ENCODE measurements at regions not wholly inside any gene's neighbourhood (a gene's known extent, or its start where the extent isn't known, plus 50 kb on each side); places are given as distances from the start of the nearest gene placed in this dataset.

DNA sequence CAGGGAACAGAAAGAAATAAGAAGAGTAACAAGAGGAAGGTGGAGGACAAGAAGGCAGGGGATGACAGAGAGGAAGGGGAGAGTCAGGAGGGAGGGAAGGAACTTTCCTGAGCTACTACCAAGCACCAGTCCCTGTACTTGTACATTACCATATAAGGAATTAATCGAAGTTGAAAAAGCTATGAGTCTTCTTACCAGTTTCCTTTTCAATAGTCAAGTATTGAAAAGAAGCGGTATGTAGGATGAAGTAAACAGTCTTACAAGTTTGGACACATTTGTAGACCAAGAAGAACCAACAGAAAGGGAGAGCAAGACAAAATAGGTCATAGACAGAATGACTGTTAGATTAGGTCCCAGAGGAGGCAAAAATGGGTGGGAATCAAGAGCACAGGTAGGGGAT, 629.7 kb upstream of the DIPK2B start:
- H3K27me3 ChIP-seq (ENCODE audit: control insufficient read depth, insufficient read depth, low read length, poor library complexity, severe bottlenecking): no peaks in the 10 kb centered on the region
- no peaks in the 10 kb centered on the region for H3K36me3 ChIP-seq (ENCODE audit: control insufficient read depth, insufficient read depth, low read length)

DNA sequence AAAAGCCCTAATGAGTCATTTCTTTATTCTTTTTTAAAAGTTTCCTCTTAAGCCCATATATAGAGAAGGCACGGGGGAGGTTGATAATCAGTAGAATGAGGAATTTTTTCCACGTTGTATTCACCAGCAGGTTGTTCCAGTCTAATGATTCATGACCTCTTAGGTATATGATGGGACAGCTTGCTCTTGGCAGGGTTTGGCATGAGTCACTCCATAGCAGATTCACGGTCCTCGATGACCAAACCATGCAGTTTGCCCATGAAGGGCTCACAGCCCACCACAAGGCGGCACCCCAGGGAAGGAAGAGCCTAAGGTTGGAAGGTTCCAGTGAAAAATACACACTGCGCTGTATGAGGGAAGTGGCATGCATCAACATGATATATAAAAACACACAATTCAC, 623.8 kb upstream of the DIPK2B start:
- H3K9me3 ChIP-seq (ENCODE audit: control insufficient read depth, low read length): no peaks in the 10 kb centered on the region
- H3K27ac ChIP-seq (ENCODE audit: insufficient read depth, low read depth, low read length, poor library complexity, severe bottlenecking): no peak overlapping the region
- no peaks in the 10 kb centered on the region for H3K4me1 ChIP-seq (ENCODE audit: control insufficient read depth, insufficient read depth, low read length)
- no peaks in the 10 kb centered on the region for H3K27me3 ChIP-seq (ENCODE audit: control insufficient read depth, insufficient read depth, low read length, poor library complexity, severe bottlenecking)
- 95 to 98% methylated on average over 5 to 6 of the region's 6 CpGs for whole genome bisulfite sequencing, 2 experiments
- no peak overlapping the region for H3K4me3 ChIP-seq (ENCODE audit: insufficient read depth, low read depth, low read length)
- H3K36me3 ChIP-seq (ENCODE audit: control insufficient read depth, insufficient read depth, low read length): no peaks in the 10 kb centered on the region

More for the DNA sequence above, 629.7 kb upstream of the DIPK2B start:
- Histone ChIP-seq H3K4me1 (ENCODE audit: control insufficient read depth, insufficient read depth, low read length) (no peaks in the 10 kb centered on the region), H3K4me3 (ENCODE audit: insufficient read depth, low read depth, low read length) (no peak overlapping the region), H3K9me3 (ENCODE audit: control insufficient read depth, low read length) (no peaks in the 10 kb centered on the region), H3K27ac (ENCODE audit: insufficient read depth, low read depth, low read length, poor library complexity, severe bottlenecking) (no peak overlapping the region)
- WGBS, 2 experiments: 100% methylated on average over 1 to 2 of the region's 2 CpGs

DNA sequence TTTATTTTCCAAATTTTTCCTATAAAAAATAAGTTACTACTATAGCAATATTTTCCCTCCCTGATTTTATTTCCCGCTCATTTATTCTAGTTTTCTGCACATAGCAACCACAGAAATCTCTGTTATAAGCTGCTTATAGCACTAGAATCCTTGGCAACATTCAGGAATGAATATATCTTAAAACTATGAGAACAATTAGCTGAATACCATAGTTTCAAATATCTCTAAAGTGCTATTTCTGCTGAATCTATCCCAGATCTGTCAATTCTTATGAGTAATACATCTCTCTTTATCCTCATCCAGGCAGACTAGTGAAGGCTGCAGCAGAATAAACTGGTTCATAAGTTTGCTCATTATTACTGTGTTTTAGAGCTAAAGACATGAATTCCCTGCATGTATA, 622.9 kb upstream of the DIPK2B start:
- 100% methylated on average over 1 of the region's 1 CpG for WGBS, 2 experiments
- Histone ChIP-seq H3K4me3 (ENCODE audit: insufficient read depth, low read depth, low read length) (no peak overlapping the region), H3K4me1 (ENCODE audit: control insufficient read depth, insufficient read depth, low read length) (no peaks in the 10 kb centered on the region), H3K27ac (ENCODE audit: insufficient read depth, low read depth, low read length, poor library complexity, severe bottlenecking) (no peak overlapping the region), H3K27me3 (ENCODE audit: control insufficient read depth, insufficient read depth, low read length, poor library complexity, severe bottlenecking) (no peaks in the 10 kb centered on the region), H3K9me3 (ENCODE audit: control insufficient read depth, low read length) (no peaks in the 10 kb centered on the region), H3K36me3 (ENCODE audit: control insufficient read depth, insufficient read depth, low read length) (no peaks in the 10 kb centered on the region)

DNA sequence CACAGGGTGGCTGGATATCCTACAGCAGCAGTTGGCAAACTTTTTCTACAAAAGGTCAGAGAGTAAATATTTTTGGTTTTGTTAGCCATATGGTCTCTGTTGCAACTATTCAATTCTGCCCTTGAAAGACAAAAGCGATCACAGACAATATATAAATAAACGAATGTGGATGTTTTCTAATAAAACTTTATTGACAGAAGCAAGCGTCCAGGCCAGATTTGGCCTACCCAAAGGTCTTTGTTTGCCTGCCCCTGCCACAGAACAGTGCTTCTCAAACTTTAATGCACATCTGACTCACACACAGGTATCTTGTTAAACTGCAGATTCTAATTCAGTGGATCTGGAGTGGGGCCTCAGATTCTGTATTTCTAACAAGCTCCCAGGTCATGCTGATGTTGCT, 621.4 kb upstream of the DIPK2B start:
- Histone ChIP-seq H3K4me1 (ENCODE audit: control insufficient read depth, insufficient read depth, low read length) (no peaks in the 10 kb centered on the region), H3K4me3 (ENCODE audit: insufficient read depth, low read depth, low read length) (no peak overlapping the region), H3K27ac (ENCODE audit: insufficient read depth, low read depth, low read length, poor library complexity, severe bottlenecking) (no peak overlapping the region), H3K27me3 (ENCODE audit: control insufficient read depth, insufficient read depth, low read length, poor library complexity, severe bottlenecking) (no peaks in the 10 kb centered on the region), H3K9me3 (ENCODE audit: control insufficient read depth, low read length) (no peaks in the 10 kb centered on the region), H3K36me3 (ENCODE audit: control insufficient read depth, insufficient read depth, low read length) (no peaks in the 10 kb centered on the region)
- WGBS, 2 experiments: 93 to 95% methylated on average over 2 to 3 of the region's 3 CpGs

DNA sequence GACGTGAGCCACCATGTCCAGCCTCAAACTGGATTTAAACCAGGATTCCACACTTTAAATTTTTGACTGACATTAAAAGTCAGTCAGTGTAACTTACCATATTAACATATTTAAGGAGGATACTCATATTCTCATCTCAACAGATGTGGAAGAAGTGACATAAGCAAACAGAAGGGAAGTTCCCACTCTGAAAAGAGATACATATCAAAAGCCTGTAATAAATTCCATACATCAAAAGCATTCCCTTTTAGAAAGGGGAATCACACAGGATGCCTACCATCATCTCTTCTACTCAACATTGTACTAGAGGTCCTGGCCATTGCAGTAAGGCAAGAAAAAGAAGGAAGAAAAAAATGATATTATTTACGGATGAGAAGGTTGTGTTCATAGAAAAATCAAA, 618.2 kb upstream of the DIPK2B start:
- no peaks in the 10 kb centered on the region for H3K27me3 ChIP-seq (ENCODE audit: control insufficient read depth, insufficient read depth, low read length, poor library complexity, severe bottlenecking)
- H3K4me1 ChIP-seq (ENCODE audit: control insufficient read depth, insufficient read depth, low read length): no peaks in the 10 kb centered on the region
- no peak overlapping the region for H3K4me3 ChIP-seq (ENCODE audit: insufficient read depth, low read depth, low read length)
- no peak overlapping the region for H3K27ac ChIP-seq (ENCODE audit: insufficient read depth, low read depth, low read length, poor library complexity, severe bottlenecking)
- 81 to 100% methylated on average over 1 of the region's 2 CpGs for WGBS, 2 experiments
- no peaks in the 10 kb centered on the region for H3K9me3 ChIP-seq (ENCODE audit: control insufficient read depth, low read length)
- H3K36me3 ChIP-seq (ENCODE audit: control insufficient read depth, insufficient read depth, low read length): no peaks in the 10 kb centered on the region

DNA sequence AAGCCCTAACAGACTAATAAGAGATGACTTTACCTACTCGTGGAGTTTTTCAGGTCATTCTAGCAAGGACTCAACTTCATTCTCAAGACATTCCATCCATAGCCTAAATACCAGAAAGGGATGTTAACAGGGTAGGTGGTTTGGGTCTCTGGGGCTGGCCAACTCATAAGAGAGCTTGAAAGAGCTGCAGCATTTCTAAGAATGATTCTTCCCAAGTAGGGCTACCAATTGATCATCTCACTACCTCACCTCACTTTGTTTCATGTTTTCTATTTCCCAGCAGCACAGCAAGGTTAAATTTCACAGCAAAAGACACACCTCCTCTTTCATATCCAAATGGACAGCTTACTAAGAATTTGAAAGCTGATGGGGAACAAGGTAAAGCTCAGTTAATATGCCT, 614.8 kb upstream of the DIPK2B start:
- no peaks in the 10 kb centered on the region for H3K36me3 ChIP-seq (ENCODE audit: control insufficient read depth, insufficient read depth, low read length)
- H3K27me3 ChIP-seq (ENCODE audit: control insufficient read depth, insufficient read depth, low read length, poor library complexity, severe bottlenecking): no peaks in the 10 kb centered on the region
- no peaks in the 10 kb centered on the region for H3K9me3 ChIP-seq (ENCODE audit: control insufficient read depth, low read length)
- H3K4me3 ChIP-seq (ENCODE audit: insufficient read depth, low read depth, low read length): no peak overlapping the region
- WGBS, 2 experiments: no CpG with 5 or more reads among the region's 1 CpG
- no peaks in the 10 kb centered on the region for H3K4me1 ChIP-seq (ENCODE audit: control insufficient read depth, insufficient read depth, low read length)
- no peak overlapping the region for H3K27ac ChIP-seq (ENCODE audit: insufficient read depth, low read depth, low read length, poor library complexity, severe bottlenecking)

DNA sequence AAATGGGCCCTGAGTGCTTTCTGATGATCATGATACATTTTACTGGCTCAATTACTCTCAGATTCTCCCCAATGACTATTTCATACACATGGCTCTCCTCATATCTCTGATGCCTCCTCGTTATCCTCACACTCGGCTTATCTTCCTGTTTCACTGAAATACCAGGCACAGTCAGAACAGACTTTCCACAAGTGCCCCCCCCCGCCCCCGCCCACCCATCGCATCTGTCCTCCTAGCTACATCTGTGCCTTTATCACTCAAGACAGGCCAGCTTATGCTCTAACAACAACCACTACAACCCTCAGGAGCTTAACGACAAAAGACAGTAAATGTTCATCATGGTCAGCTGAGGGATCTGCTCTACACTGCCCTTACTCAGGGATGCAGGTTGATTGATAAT, 610.6 kb upstream of the DIPK2B start:
- no peaks in the 10 kb centered on the region for H3K27me3 ChIP-seq (ENCODE audit: control insufficient read depth, insufficient read depth, low read length, poor library complexity, severe bottlenecking)
- no peaks in the 10 kb centered on the region for H3K36me3 ChIP-seq (ENCODE audit: control insufficient read depth, insufficient read depth, low read length)
- no peak overlapping the region for H3K27ac ChIP-seq (ENCODE audit: insufficient read depth, low read depth, low read length, poor library complexity, severe bottlenecking)
- WGBS, 2 experiments: 86 to 90% methylated on average over 3 to 6 of the region's 6 CpGs
- H3K4me1 ChIP-seq (ENCODE audit: control insufficient read depth, insufficient read depth, low read length): peaks cover 12% of the 10 kb centered on the region
- H3K4me3 ChIP-seq (ENCODE audit: insufficient read depth, low read depth, low read length): no peak overlapping the region
- no peaks in the 10 kb centered on the region for H3K9me3 ChIP-seq (ENCODE audit: control insufficient read depth, low read length)

DNA sequence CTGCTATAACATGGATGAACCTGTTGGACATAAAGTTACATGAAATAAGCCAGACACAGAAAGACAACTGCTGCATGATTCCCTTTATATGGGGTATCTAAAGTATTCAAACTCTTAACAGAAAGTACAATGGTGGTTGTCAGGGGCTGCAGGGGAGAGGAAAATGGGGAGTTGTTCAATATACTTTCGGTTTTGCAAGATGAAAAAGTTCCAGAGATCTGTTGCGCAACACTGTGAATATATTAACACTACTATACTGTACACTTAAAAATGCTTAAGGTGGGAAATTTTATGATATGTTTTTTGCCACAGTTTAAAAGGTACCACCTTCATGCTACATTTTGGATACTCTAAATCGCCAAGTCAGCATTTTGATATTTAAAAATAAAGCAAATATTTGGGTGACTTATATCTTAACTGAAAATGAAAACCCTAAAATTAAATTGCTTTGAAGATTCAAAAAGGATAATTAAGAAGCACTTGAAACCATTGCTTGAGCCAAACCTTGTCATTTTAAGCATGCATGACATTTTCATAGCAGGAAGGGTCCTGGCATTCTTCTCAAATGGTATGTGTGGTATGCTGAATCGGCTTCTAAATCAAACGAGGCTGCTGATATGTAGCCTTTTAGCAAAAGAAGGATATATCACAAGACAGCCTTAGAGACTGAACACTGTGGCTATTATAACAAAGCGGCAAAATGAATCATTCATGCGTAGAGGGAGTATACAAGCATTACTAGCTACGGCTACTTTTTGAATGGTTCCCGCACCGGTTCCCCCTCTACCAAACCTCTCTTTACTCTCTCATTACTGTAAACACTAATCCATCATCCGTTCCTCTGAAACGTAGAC, 607.1 kb upstream of the DIPK2B start:
- peak overlapping the region; percentile 63 for H3K27ac ChIP-seq (ENCODE audit: insufficient read depth, low read depth, low read length, poor library complexity, severe bottlenecking)

DNA sequence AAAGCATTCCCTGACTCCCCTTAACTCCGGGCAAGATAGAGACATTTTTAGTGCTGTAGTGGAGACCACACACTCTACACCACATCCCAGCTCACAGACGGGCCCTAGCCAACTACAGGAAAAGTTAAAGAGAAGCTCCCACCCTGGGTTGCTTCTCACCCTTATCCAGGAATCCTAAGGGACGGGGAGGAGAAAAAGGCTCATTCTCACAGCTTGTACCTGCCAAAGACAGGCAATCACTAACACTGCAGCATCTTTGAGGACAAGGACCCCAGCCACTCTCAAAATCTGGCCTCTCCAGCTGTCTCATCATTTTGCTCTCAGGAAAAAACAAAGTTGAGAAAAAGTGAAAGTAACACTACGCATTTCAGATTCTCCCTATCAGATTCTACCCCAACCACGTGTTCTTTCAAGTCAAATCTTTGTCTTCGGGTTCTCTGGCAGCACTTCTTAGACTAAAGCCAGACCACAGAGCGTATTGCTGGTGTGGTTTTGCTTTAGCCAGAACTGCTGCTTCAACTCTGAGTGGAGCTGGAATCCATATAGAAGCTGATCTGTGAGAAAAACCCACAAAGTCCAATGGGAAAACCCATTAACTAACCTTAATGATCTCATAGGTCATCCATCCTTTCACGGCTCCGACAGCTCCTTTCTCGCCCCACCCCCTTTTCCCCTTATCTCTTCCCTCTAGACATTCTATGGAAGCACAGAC, 605.9 kb upstream of the DIPK2B start:
- Histone ChIP-seq H3K27ac (ENCODE audit: insufficient read depth, low read depth, low read length, poor library complexity, severe bottlenecking) (peak overlapping the region; percentile 26), H3K9me3 (ENCODE audit: control insufficient read depth, low read length) (no peaks in the 10 kb centered on the region), H3K4me3 (ENCODE audit: insufficient read depth, low read depth, low read length) (no peak overlapping the region), H3K27me3 (ENCODE audit: control insufficient read depth, insufficient read depth, low read length, poor library complexity, severe bottlenecking) (no peaks in the 10 kb centered on the region), H3K4me1 (ENCODE audit: control insufficient read depth, insufficient read depth, low read length) (peaks cover 12% of the 10 kb centered on the region), H3K36me3 (ENCODE audit: control insufficient read depth, insufficient read depth, low read length) (no peaks in the 10 kb centered on the region)
- 85 to 86% methylated on average over 8 to 10 of the region's 10 CpGs for WGBS, 2 experiments

More for the DNA sequence above, 607.1 kb upstream of the DIPK2B start:
- Histone ChIP-seq H3K9me3 (ENCODE audit: control insufficient read depth, low read length) (no peaks in the 10 kb centered on the region), H3K36me3 (ENCODE audit: control insufficient read depth, insufficient read depth, low read length) (no peaks in the 10 kb centered on the region), H3K4me1 (ENCODE audit: control insufficient read depth, insufficient read depth, low read length) (peaks cover 12% of the 10 kb centered on the region), H3K27me3 (ENCODE audit: control insufficient read depth, insufficient read depth, low read length, poor library complexity, severe bottlenecking) (no peaks in the 10 kb centered on the region), H3K4me3 (ENCODE audit: insufficient read depth, low read depth, low read length) (no peak overlapping the region)
- 73 to 80% methylated on average over 9 to 10 of the region's 12 CpGs for WGBS, 2 experiments

DNA sequence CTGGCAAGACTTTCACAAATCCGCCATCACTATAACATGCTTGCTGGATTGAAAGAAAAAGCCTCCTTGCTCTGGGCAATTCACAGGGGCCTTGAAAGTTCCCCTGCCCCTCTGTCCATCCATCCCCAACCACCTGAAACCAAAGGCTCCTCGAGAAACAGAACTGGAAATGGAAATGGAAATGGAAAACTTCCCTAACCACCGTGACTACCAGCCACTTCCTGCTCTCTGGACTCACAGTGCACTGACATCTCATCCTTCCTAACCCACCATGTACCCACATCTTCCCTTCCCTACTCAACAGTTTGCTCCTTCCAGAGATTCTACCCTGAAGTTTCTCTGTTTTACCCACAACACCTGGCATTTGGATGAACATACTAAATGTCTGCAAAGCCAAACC, 603.6 kb upstream of the DIPK2B start:
- no peak overlapping the region for H3K27ac ChIP-seq (ENCODE audit: insufficient read depth, low read depth, low read length, poor library complexity, severe bottlenecking)
- H3K9me3 ChIP-seq (ENCODE audit: control insufficient read depth, low read length): no peaks in the 10 kb centered on the region
- H3K4me3 ChIP-seq (ENCODE audit: insufficient read depth, low read depth, low read length): no peak overlapping the region
- peaks cover 12% of the 10 kb centered on the region for H3K4me1 ChIP-seq (ENCODE audit: control insufficient read depth, insufficient read depth, low read length)
- 91 to 92% methylated on average over 2 of the region's 3 CpGs for WGBS, 2 experiments
- H3K27me3 ChIP-seq (ENCODE audit: control insufficient read depth, insufficient read depth, low read length, poor library complexity, severe bottlenecking): no peaks in the 10 kb centered on the region
- no peaks in the 10 kb centered on the region for H3K36me3 ChIP-seq (ENCODE audit: control insufficient read depth, insufficient read depth, low read length)
